HCT116 (cell line): ENCODE measurements at regions not wholly inside any gene's neighbourhood (a gene's known extent, or its start where the extent isn't known, plus 50 kb on each side); places are given as distances from the start of the nearest gene placed in this dataset.

ENCODE experiments used
- ATAC-seq: fragments of 200-7000 bp; cut with Tn5 transposase; 2 replicates; pipeline ENCODE4 v1.9.1; 2020; ENCODE audit warnings: mild to moderate bottlenecking, moderate library complexity
- BruUV-seq: library from RNA; stranded (reverse); fragments of 400-500 nt; replicated peaks from 2 replicates; lab custom pipeline; 2021; lab: Mats Ljungman, UMichigan
- CTCF ChIA-PET: fragments of 300-600 bp; sonication (Branson Sonifier 250); formaldehyde crosslinking; loops from one replicate; lab custom pipeline; 2021; ENCODE audit warnings: antibody characterized with exemption; lab: Charles Lee
- POLR2A ChIA-PET: fragments of 300-600, 350-600 bp; sonication (Branson Sonifier 250); formaldehyde crosslinking; loops from one replicate; lab custom pipeline; 2021; ENCODE audit warnings: antibody characterized with exemption; lab: Charles Lee
- RAD21 ChIA-PET, 2 experiments: fragments of 300-600 bp; sonication (Branson Sonifier 250); formaldehyde crosslinking; loops; one replicate each; lab custom pipeline; 2023; ENCODE audit warnings: low total read pairs in 2 of 2; ENCODE audit not compliant: uncharacterized antibody in 2 of 2, unreplicated experiment in 2 of 2, low non-redundant PET in 1 of 2; lab: Charles Lee
- DNase-seq: peaks from one replicate; pipeline ENCODE4 v3.0.0-alpha.2; 2010; ENCODE audit warnings: low read depth, low spot score
- H2AFZ ChIP-seq: fragments of 200-600 bp; shearing (Covaris generic), sonication (generic); 2 replicates; pipeline ENCODE4 v1.6.1; 2017; ENCODE audit warnings: low read depth, mixed run types, mixed read lengths, antibody characterized with exemption, low read length; ENCODE audit not compliant: poor library complexity, severe bottlenecking
- H3K27ac ChIP-seq: 2 replicates; pipeline ENCODE4 v1.5.1; 2012; ENCODE audit warnings: low read depth, low read length
- H3K27me3 ChIP-seq: fragments of 200-600 bp; sonication (generic); 2 replicates; pipeline ENCODE4 v1.6.1; 2016; ENCODE audit warnings: mixed run types, low read length, mixed read lengths; ENCODE audit not compliant: insufficient read depth
- H3K36me3 ChIP-seq, 2 experiments: fragments of 200-500 bp in 1 of 2; fragments of 200-600 bp in 1 of 2; sonication (Bioruptor generic) in 1 of 2; sonication (generic) in 1 of 2; 2 replicates each; pipeline versions ENCODE4 v1.5.1 to v1.6.1; 2014 to 2016; ENCODE audit warnings: low read length in 2 of 2, inconsistent platforms in 1 of 2, mixed read lengths in 1 of 2, mixed run types in 1 of 2; ENCODE audit not compliant: insufficient read depth in 2 of 2, control insufficient read depth in 1 of 2
- H3K4me1 ChIP-seq, 2 experiments: fragments of 200-600 bp in 1 of 2; sonication (generic) in 1 of 2; 2 replicates each; pipeline versions ENCODE4 v1.5.1 to v1.6.1; 2012 to 2017; ENCODE audit warnings: low read length in 2 of 2, inconsistent platforms in 1 of 2, mild to moderate bottlenecking in 1 of 2, mixed read lengths in 1 of 2, mixed run types in 1 of 2, moderate library complexity in 1 of 2; ENCODE audit not compliant: insufficient read depth in 2 of 2, control insufficient read depth in 1 of 2
- H3K4me2 ChIP-seq: fragments of 200-600 bp; sonication (generic); 2 replicates; pipeline ENCODE4 v1.6.1; 2017; ENCODE audit warnings: mixed run types, low read length, mixed read lengths
- H3K4me3 ChIP-seq, 2 experiments: fragments of 200-600 bp in 1 of 2; sonication (generic) in 1 of 2; replicated peaks in 1 of 2; 2 replicates each; pipeline ENCODE4 v1.5.1; 2011 to 2016; ENCODE audit warnings: low read length in 2 of 2, control low read depth in 1 of 2, low read depth in 1 of 2, mild to moderate bottlenecking in 1 of 2, mixed read lengths in 1 of 2, mixed run types in 1 of 2
- H3K79me2 ChIP-seq: fragments of 200-600 bp; sonication (generic); 2 replicates; pipeline ENCODE4 v1.6.1; 2017; ENCODE audit warnings: mild to moderate bottlenecking, mixed run types, low read length, moderate library complexity, mixed read lengths; ENCODE audit not compliant: insufficient read depth
- H3K9ac ChIP-seq: fragments of 200-600 bp; sonication (generic); 2 replicates; pipeline ENCODE4 v1.6.1; 2016; ENCODE audit warnings: low read length, mixed read lengths
- H3K9me2 ChIP-seq: fragments of 200-600 bp; sonication (generic), shearing (Covaris generic); 2 replicates; pipeline ENCODE4 v1.6.1; 2017; ENCODE audit warnings: mixed run types, mild to moderate bottlenecking, moderate library complexity; ENCODE audit not compliant: insufficient read depth
- H3K9me3 ChIP-seq, 2 experiments: fragments of 200-500 bp in 1 of 2; fragments of 200-600 bp in 1 of 2; sonication (Bioruptor generic) in 1 of 2; sonication (generic) in 1 of 2; 2 replicates each; pipeline ENCODE4 v1.6.1; 2014 to 2017; ENCODE audit warnings: low read length in 2 of 2, mixed read lengths in 2 of 2, inconsistent platforms in 1 of 2, low read depth in 1 of 2, mild to moderate bottlenecking in 1 of 2, mixed run types in 1 of 2, moderate library complexity in 1 of 2; ENCODE audit not compliant: control insufficient read depth in 1 of 2, insufficient read depth in 1 of 2
- H4K20me1 ChIP-seq: fragments of 200-600 bp; sonication (generic), shearing (Covaris generic); 2 replicates; pipeline ENCODE4 v1.6.1; 2017; ENCODE audit warnings: mixed run types, mild to moderate bottlenecking, moderate library complexity; ENCODE audit not compliant: insufficient read depth
- CBX3 ChIP-seq: IDR thresholded peaks from 2 replicates; pipeline ENCODE4 v1.6.1; 2012; ENCODE audit warnings: low read depth
- CEBPB ChIP-seq: IDR thresholded peaks from 2 replicates; pipeline ENCODE4 v1.6.1; 2012; ENCODE audit warnings: low read depth
- ELF1 ChIP-seq: IDR thresholded peaks from 2 replicates; pipeline ENCODE4 v1.6.1; 2012; ENCODE audit warnings: low read depth, borderline replicate concordance
- FOSL1 ChIP-seq: IDR thresholded peaks from 2 replicates; pipeline ENCODE4 v1.6.1; 2012; ENCODE audit warnings: low read depth
- MAX ChIP-seq: IDR thresholded peaks from 2 replicates; pipeline ENCODE4 v1.6.1; 2012
- POLR2AphosphoS5 ChIP-seq: IDR thresholded peaks from 2 replicates; pipeline ENCODE4 v1.6.1; 2011; ENCODE audit warnings: mild to moderate bottlenecking, low read depth, low read length, moderate library complexity
- REST ChIP-seq: IDR thresholded peaks from 2 replicates; pipeline ENCODE4 v1.6.1; 2012; ENCODE audit warnings: low read depth
- SIN3A ChIP-seq: IDR thresholded peaks from 2 replicates; pipeline ENCODE4 v1.6.1; 2012; ENCODE audit warnings: low read depth
- SP1 ChIP-seq: IDR thresholded peaks from 2 replicates; pipeline ENCODE4 v1.6.1; 2012; ENCODE audit warnings: low read depth
- ZBTB33 ChIP-seq: IDR thresholded peaks from 2 replicates; pipeline ENCODE4 v1.6.1; 2011; ENCODE audit warnings: mild to moderate bottlenecking, low read length, moderate library complexity; ENCODE audit not compliant: insufficient replicate concordance; ENCODE audit errors: extremely low read depth
- ZFX ChIP-seq: fragments of 450-650 bp; IDR thresholded peaks from 2 replicates; pipeline ENCODE4 v1.6.1; 2017
- ZNF274 ChIP-seq: fragments of 200-500 bp; sonication (Bioruptor generic); IDR thresholded peaks from 2 replicates; pipeline ENCODE4 v1.6.1; 2014; ENCODE audit warnings: mild to moderate bottlenecking, low read depth, low read length, inconsistent platforms
- intact Hi-C: fragments of 100-400 bp; cut with micrococcal nuclease; formaldehyde crosslinking; loops from 2 replicates; pipeline ENCODE4 v1.10.0; 2022

GRCh38 chr7:81598951-81599350 is 170.9 kb downstream of the HGF start (continued):
- TF ChIP-seq REST, result no peak
- no peak for TF ChIP-seq CBX3
- no peak for TF ChIP-seq CEBPB
- TF ChIP-seq ZFX, result no peak
- no peak for TF ChIP-seq ELF1
- TF ChIP-seq MAX, result no peak
- TF ChIP-seq SIN3A, result no peak
- no peak for TF ChIP-seq SP1
- TF ChIP-seq ZNF274, result no peak

GRCh38 chr7:81594767-81595166 is 175.1 kb downstream of the HGF start:
- Histone ChIP-seq H3K27ac (no peak overlapping the region), H3K36me3 (no peaks in the 10 kb centered on the region), H3K4me2 (no peak overlapping the region), H3K27me3 (no peaks in the 10 kb centered on the region), H3K9ac (no peak overlapping the region), H3K79me2 (no peaks in the 10 kb centered on the region), H3K4me1 (no peaks in the 10 kb centered on the region), H4K20me1 (no peaks in the 10 kb centered on the region), H2AFZ (no peak overlapping the region), H3K4me3 (no peak overlapping the region), H3K9me3 (no peaks in the 10 kb centered on the region), H3K9me2 (no peaks in the 10 kb centered on the region; the same call in 1 of the 2 replicates)
- intact Hi-C loops, result no loop called here
- ChIA-PET POLR2A (no interaction called here), CTCF (no interaction called here), RAD21 (no interaction called here)
- DNase-seq, result no peak
- ATAC-seq, result no peak
- no TSS peak for BruUV-seq
- no peak for TF ChIP-seq FOSL1
- TF ChIP-seq POLR2AphosphoS5, result no peak
- no peak for TF ChIP-seq ELF1
- TF ChIP-seq ZBTB33, result no peak
